GM23248 (cell line): ENCODE measurements at regions not wholly inside any gene's neighbourhood (a gene's known extent, or its start where the extent isn't known, plus 50 kb on each side); places are given as distances from the start of the nearest gene placed in this dataset.

ENCODE experiments used
- DNase-seq: peaks from one replicate; pipeline ENCODE4 v3.0.0-alpha.2; 2015
- H2AFZ ChIP-seq: fragments of 200-600 bp; sonication (generic); 2 replicates; pipeline ENCODE4 v1.6.1; 2016; ENCODE audit warnings: antibody characterized with exemption
- H3F3A ChIP-seq: fragments of 200-600 bp; sonication (generic); 2 replicates; pipeline ENCODE4 v1.6.1; 2016; ENCODE audit warnings: mild to moderate bottlenecking, antibody characterized with exemption, mixed run types; ENCODE audit not compliant: insufficient read depth
- H3K27ac ChIP-seq: fragments of 200-600 bp; sonication (generic); 2 replicates; pipeline ENCODE4 v1.5.1; 2016; ENCODE audit warnings: mild to moderate bottlenecking
- H3K27me3 ChIP-seq: fragments of 200-600 bp; sonication (generic); replicated peaks from 2 replicates; pipeline ENCODE4 v1.6.1; 2016; ENCODE audit warnings: mild to moderate bottlenecking; ENCODE audit not compliant: insufficient read depth
- H3K36me3 ChIP-seq: fragments of 200-600 bp; sonication (generic); 2 replicates; pipeline ENCODE4 v1.6.1; 2016; ENCODE audit warnings: low read depth, mild to moderate bottlenecking
- H3K4me1 ChIP-seq: fragments of 200-600 bp; sonication (generic); 2 replicates; pipeline ENCODE4 v1.6.1; 2016; ENCODE audit warnings: mild to moderate bottlenecking; ENCODE audit not compliant: insufficient read depth
- H3K4me2 ChIP-seq: fragments of 200-600 bp; sonication (generic); one replicate; pipeline ENCODE4 v1.6.1; 2016; ENCODE audit warnings: mild to moderate bottlenecking; ENCODE audit not compliant: unreplicated experiment
- H3K4me3 ChIP-seq: fragments of 200-600 bp; sonication (generic); 2 replicates; pipeline ENCODE4 v1.5.1; 2016; ENCODE audit warnings: mild to moderate bottlenecking
- H3K79me2 ChIP-seq: fragments of 200-600 bp; sonication (generic); 2 replicates; pipeline ENCODE4 v1.6.1; 2016; ENCODE audit warnings: mild to moderate bottlenecking; ENCODE audit not compliant: insufficient read depth
- H3K9ac ChIP-seq: fragments of 200-600 bp; sonication (generic); 2 replicates; pipeline ENCODE4 v1.6.1; 2016; ENCODE audit warnings: mild to moderate bottlenecking
- H3K9me2 ChIP-seq: fragments of 200-600 bp; sonication (generic); 2 replicates; pipeline ENCODE4 v1.6.1; 2016; ENCODE audit warnings: mixed run types, mild to moderate bottlenecking, moderate library complexity; ENCODE audit not compliant: insufficient read depth
- H3K9me3 ChIP-seq: fragments of 200-600 bp; sonication (generic); one replicate; pipeline ENCODE4 v1.6.1; 2017; ENCODE audit warnings: low read depth
- H4K20me1 ChIP-seq: fragments of 200-600 bp; sonication (generic); 2 replicates; pipeline ENCODE4 v1.6.0; 2016; ENCODE audit not compliant: insufficient read depth
- EZH2 ChIP-seq: fragments of 200-600 bp; sonication (generic); IDR thresholded peaks from 2 replicates; pipeline ENCODE4 v1.6.1; 2018; ENCODE audit warnings: antibody characterized with exemption, mild to moderate bottlenecking; ENCODE audit not compliant: insufficient read depth, poor library complexity, severe bottlenecking
- EZH2phosphoT487 ChIP-seq: fragments of 200-600 bp; sonication (generic); IDR thresholded peaks from 2 replicates; pipeline ENCODE4 v1.6.1; 2018; ENCODE audit warnings: antibody characterized with exemption, moderate library complexity, mild to moderate bottlenecking, low read depth; ENCODE audit not compliant: insufficient read depth
- WGBS, 2 experiments: methylation state at CpG; one replicate each; pipeline ENCODE4 v1.1.6; 2015 to 2017; ENCODE audit warnings: low lambda C conversion rate in 2 of 2, low coverage in 1 of 2; ENCODE audit errors: missing lambda C conversion rate in 2 of 2; 5-methylcytosine and 5-hydroxymethylcytosine counted together
- in situ Hi-C: fragments of 300-500 bp; cut with MboI; formaldehyde crosslinking; loops from 2 replicates; pipeline ENCODE4 v1.15.0; 2020

GRCh38 chr5:156230887-156231286, 96.1 kb upstream of the SGCD start:
- in situ Hi-C loops: no loop called here
- Histone ChIP-seq H4K20me1 (no peaks in the 10 kb centered on the region), H3K27me3 (no peaks in the 10 kb centered on the region), H3K9me3 (no peaks in the 10 kb centered on the region), H3K9me2 (no peaks in the 10 kb centered on the region), H3F3A (no peaks in the 10 kb centered on the region), H3K27ac (no peak overlapping the region), H3K4me1 (peaks cover 7% of the 10 kb centered on the region; the same call in 1 of the 2 replicates), H2AFZ (no peak overlapping the region), H3K79me2 (no peaks in the 10 kb centered on the region), H3K36me3 (no peaks in the 10 kb centered on the region), H3K4me2 (no peak overlapping the region), H3K9ac (no peak overlapping the region), H3K4me3 (no peak overlapping the region)
- TF ChIP-seq EZH2phosphoT487: no peak
- 67% methylated on average over 4 of the region's 4 CpGs for WGBS, 2 experiments
- DNase-seq: no peak

GRCh38 chr5:156232251-156232869, 94.6 kb upstream of the SGCD start:
- no peak overlapping the region for H3K4me3 ChIP-seq

GRCh38 chr5:156237361-156237760, 89.6 kb upstream of the SGCD start:
- Histone ChIP-seq H3K4me2 (no peak overlapping the region), H3K9me2 (no peaks in the 10 kb centered on the region), H4K20me1 (no peaks in the 10 kb centered on the region), H3K4me1 (peaks cover under 1% of the 10 kb centered on the region; the same call in 1 of the 2 replicates), H3K9me3 (no peaks in the 10 kb centered on the region), H3K9ac (no peak overlapping the region), H2AFZ (no peak overlapping the region), H3K4me3 (no peak overlapping the region), H3K79me2 (no peaks in the 10 kb centered on the region), H3K27me3 (no peaks in the 10 kb centered on the region), H3K36me3 (no peaks in the 10 kb centered on the region), H3F3A (no peaks in the 10 kb centered on the region), H3K27ac (no peak overlapping the region)
- DNase-seq: no peak
- WGBS, 2 experiments: 71 to 73% methylated on average over 6 of the region's 6 CpGs
- no peak for TF ChIP-seq EZH2
- TF ChIP-seq EZH2phosphoT487: no peak
- in situ Hi-C loops: no loop called here

More at GRCh38 chr5:156232251-156232869, 94.6 kb upstream of the SGCD start:
- no peaks in the 10 kb centered on the region for H3K9me3 ChIP-seq
- 75 to 78% methylated on average over 3 of the region's 3 CpGs for WGBS, 2 experiments
- TF ChIP-seq EZH2phosphoT487 (no peak), EZH2 (no peak)
- peaks cover 7% of the 10 kb centered on the region; the same call in 1 of the 2 replicates for H3K4me1 ChIP-seq
- no peaks in the 10 kb centered on the region for H4K20me1 ChIP-seq
- no peak overlapping the region for H3K4me2 ChIP-seq
- no peaks in the 10 kb centered on the region for H3K9me2 ChIP-seq
- no peak overlapping the region for H3K9ac ChIP-seq
- no peaks in the 10 kb centered on the region for H3K36me3 ChIP-seq
- no peaks in the 10 kb centered on the region for H3K79me2 ChIP-seq
- no peak for DNase-seq
- no peak overlapping the region for H2AFZ ChIP-seq
- H3F3A ChIP-seq: no peaks in the 10 kb centered on the region
- H3K27ac ChIP-seq: no peak overlapping the region
- no peaks in the 10 kb centered on the region for H3K27me3 ChIP-seq
- in situ Hi-C loops: no loop called here

- H3K27me3 ChIP-seq: no peaks in the 10 kb centered on the region
- H3K4me3 ChIP-seq: no peak overlapping the region
- H3K4me2 ChIP-seq: no peak overlapping the region
- H3K9me2 ChIP-seq: no peaks in the 10 kb centered on the region
- no peaks in the 10 kb centered on the region for H3K4me1 ChIP-seq
- H3K9me3 ChIP-seq: no peaks in the 10 kb centered on the region
- no peak for DNase-seq
- H3K9ac ChIP-seq: no peak overlapping the region
- H3F3A ChIP-seq: no peaks in the 10 kb centered on the region
- no peaks in the 10 kb centered on the region for H3K36me3 ChIP-seq
- TF ChIP-seq EZH2 (no peak), EZH2phosphoT487 (no peak)
- no peak overlapping the region for H2AFZ ChIP-seq
- H4K20me1 ChIP-seq: no peaks in the 10 kb centered on the region
- WGBS, 2 experiments: 84 to 89% methylated on average over 2 of the region's 2 CpGs
- H3K79me2 ChIP-seq: no peaks in the 10 kb centered on the region
- H3K27ac ChIP-seq: no peak overlapping the region
- in situ Hi-C loops: no loop called here
Measured at GRCh38 chr5:156239800-156240199, 87.2 kb upstream of the SGCD start.

- Histone ChIP-seq H3F3A (no peaks in the 10 kb centered on the region), H3K36me3 (no peaks in the 10 kb centered on the region), H4K20me1 (no peaks in the 10 kb centered on the region), H3K4me1 (no peaks in the 10 kb centered on the region), H3K4me3 (no peak overlapping the region), H3K9me2 (no peaks in the 10 kb centered on the region), H3K79me2 (no peaks in the 10 kb centered on the region), H3K4me2 (no peak overlapping the region), H3K9me3 (no peaks in the 10 kb centered on the region), H3K27me3 (no peaks in the 10 kb centered on the region), H3K9ac (no peak overlapping the region), H2AFZ (no peak overlapping the region), H3K27ac (no peak overlapping the region)
- in situ Hi-C loops: no loop called here
- TF ChIP-seq EZH2: no peak
- TF ChIP-seq EZH2phosphoT487: no peak
- DNase-seq: no peak
- 81 to 86% methylated on average over 3 of the region's 3 CpGs for WGBS, 2 experiments
Measured at GRCh38 chr5:156240414-156240813, 86.5 kb upstream of the SGCD start.
